Karpas-422 (cell line): ENCODE measurements at regions not wholly inside any gene's neighbourhood (a gene's known extent, or its start where the extent isn't known, plus 50 kb on each side); places are given as distances from the start of the nearest gene placed in this dataset.

Experiments
- DNase-seq: peaks from one replicate; pipeline ENCODE4 v3.0.0-alpha.2; 2015
- H2AFZ ChIP-seq: fragments of 200-600 bp; sonication (generic); 2 replicates; pipeline ENCODE4 v1.6.1; 2014; ENCODE audit warnings: antibody characterized with exemption, low read length, mixed read lengths
- H3K27ac ChIP-seq: fragments of 200-600 bp; sonication (generic); 2 replicates; pipeline ENCODE4 v1.5.1; 2014; ENCODE audit warnings: mild to moderate bottlenecking, low read length, moderate library complexity
- H3K27me3 ChIP-seq: fragments of 200-600 bp; sonication (generic); 2 replicates; pipeline ENCODE4 v1.6.1; 2014; ENCODE audit warnings: low read length, mixed read lengths
- H3K36me3 ChIP-seq: fragments of 200-600 bp; sonication (generic); 2 replicates; pipeline ENCODE4 v1.6.1; 2014; ENCODE audit warnings: low read length, mixed read lengths; ENCODE audit not compliant: insufficient read depth
- H3K4me1 ChIP-seq: fragments of 200-600 bp; sonication (generic); 2 replicates; pipeline ENCODE4 v1.6.1; 2014; ENCODE audit warnings: mild to moderate bottlenecking, low read length, mixed read lengths
- H3K4me2 ChIP-seq: fragments of 200-600 bp; sonication (generic); 2 replicates; pipeline ENCODE4 v1.6.1; 2014; ENCODE audit warnings: low read length, low read depth, mild to moderate bottlenecking; ENCODE audit not compliant: poor library complexity, severe bottlenecking
- H3K4me3 ChIP-seq: fragments of 200-600 bp; sonication (generic); 2 replicates; pipeline ENCODE4 v1.5.1; 2014; ENCODE audit warnings: mild to moderate bottlenecking, antibody characterized with exemption, low read length, mixed read lengths
- H3K79me2 ChIP-seq: fragments of 200-600 bp; sonication (generic); 2 replicates; pipeline ENCODE4 v1.6.1; 2014; ENCODE audit warnings: mild to moderate bottlenecking, low read length, mixed read lengths
- H3K9ac ChIP-seq: fragments of 200-600 bp; sonication (generic); 2 replicates; pipeline ENCODE4 v1.6.0; 2014; ENCODE audit warnings: low read length
- H3K9me2 ChIP-seq: fragments of 200-600 bp; sonication (generic), shearing (Covaris generic); replicated peaks from 2 replicates; pipeline ENCODE4 v1.6.0; 2014; ENCODE audit warnings: mild to moderate bottlenecking, low read length, moderate library complexity; ENCODE audit not compliant: insufficient read depth
- H3K9me3 ChIP-seq: fragments of 300-700, 200-600 bp; sonication (generic); 2 replicates; pipeline ENCODE4 v1.6.1; 2014; ENCODE audit warnings: low read length, mixed read lengths
- H4K20me1 ChIP-seq: fragments of 200-600 bp; sonication (generic); 2 replicates; pipeline ENCODE4 v1.6.1; 2014; ENCODE audit warnings: mild to moderate bottlenecking, antibody characterized with exemption, low read length, low read depth; ENCODE audit not compliant: insufficient read depth

DNA sequence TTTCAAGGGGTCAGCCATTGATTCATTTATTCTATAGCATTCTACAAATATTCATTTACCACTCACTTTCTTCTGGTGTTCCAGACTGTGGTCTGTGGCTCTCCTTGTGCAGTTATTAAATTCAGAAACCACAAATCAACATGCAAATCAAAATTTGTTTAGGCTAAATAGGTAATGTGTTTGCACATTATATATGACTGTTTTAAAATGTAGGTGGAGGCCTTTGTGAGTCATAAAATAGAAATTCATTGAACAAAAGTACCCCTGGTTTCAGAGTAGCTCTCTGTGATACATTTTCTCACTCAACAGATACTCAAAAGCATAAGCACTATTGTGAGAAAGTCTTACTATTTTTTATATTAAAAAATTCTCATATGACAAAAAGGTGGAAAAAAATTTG is 385.5 kb upstream of the TSHZ2 start:
- Histone ChIP-seq H3K9me2 (no peaks in the 10 kb centered on the region), H3K4me3 (no peak overlapping the region), H2AFZ (no peak overlapping the region), H3K36me3 (no peaks in the 10 kb centered on the region), H3K27ac (no peak overlapping the region), H3K9ac (no peak overlapping the region), H3K9me3 (peaks cover 22% of the 10 kb centered on the region), H3K27me3 (no peaks in the 10 kb centered on the region), H3K4me2 (no peak overlapping the region), H4K20me1 (no peaks in the 10 kb centered on the region), H3K79me2 (no peaks in the 10 kb centered on the region), H3K4me1 (no peaks in the 10 kb centered on the region)
- no peak for DNase-seq

GRCh38 chr20:52585333-52585732 is 386.8 kb upstream of the TSHZ2 start:
- no peaks in the 10 kb centered on the region for H3K4me1 ChIP-seq
- H3K9ac ChIP-seq, result no peak overlapping the region
- DNase-seq, result no peak
- H3K4me3 ChIP-seq, result no peak overlapping the region
- H3K27me3 ChIP-seq, result no peaks in the 10 kb centered on the region
- H2AFZ ChIP-seq, result no peak overlapping the region
- H3K9me3 ChIP-seq, result peaks cover 29% of the 10 kb centered on the region
- no peaks in the 10 kb centered on the region for H3K9me2 ChIP-seq
- H3K36me3 ChIP-seq, result no peaks in the 10 kb centered on the region
- no peaks in the 10 kb centered on the region for H3K79me2 ChIP-seq
- no peak overlapping the region for H3K27ac ChIP-seq
- H4K20me1 ChIP-seq, result no peaks in the 10 kb centered on the region
- H3K4me2 ChIP-seq, result no peak overlapping the region

DNA sequence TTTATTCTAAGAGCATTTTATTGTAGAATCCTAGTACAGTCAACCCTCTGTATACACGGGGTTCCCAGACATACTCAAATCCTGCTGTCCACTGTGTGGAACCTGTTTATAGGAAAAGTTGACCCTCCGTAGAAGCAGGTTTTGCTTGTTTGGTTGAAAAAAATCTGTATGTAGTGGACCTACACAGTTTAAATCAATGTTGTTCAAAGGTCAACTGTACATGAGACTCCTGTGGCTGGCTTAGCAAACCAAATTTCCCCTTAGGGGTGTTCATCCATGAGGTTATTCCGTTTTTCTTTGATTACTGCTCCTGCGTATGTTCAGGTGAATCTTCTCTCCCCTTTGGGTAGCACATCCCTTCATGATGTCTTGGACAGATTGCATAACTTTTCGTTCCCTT is 387.0 kb upstream of the ZFP64 start:
- no peaks in the 10 kb centered on the region for H3K4me1 ChIP-seq
- no peak overlapping the region for H3K4me2 ChIP-seq
- no peak overlapping the region for H3K4me3 ChIP-seq
- no peaks in the 10 kb centered on the region for H3K36me3 ChIP-seq
- no peaks in the 10 kb centered on the region for H3K27me3 ChIP-seq
- no peak overlapping the region for H3K27ac ChIP-seq
- H3K9me3 ChIP-seq, result peaks cover 16% of the 10 kb centered on the region
- H3K9me2 ChIP-seq, result no peaks in the 10 kb centered on the region
- H3K9ac ChIP-seq, result no peak overlapping the region
- no peak for DNase-seq
- no peaks in the 10 kb centered on the region for H3K79me2 ChIP-seq
- no peak overlapping the region for H2AFZ ChIP-seq
- no peaks in the 10 kb centered on the region for H4K20me1 ChIP-seq

DNA sequence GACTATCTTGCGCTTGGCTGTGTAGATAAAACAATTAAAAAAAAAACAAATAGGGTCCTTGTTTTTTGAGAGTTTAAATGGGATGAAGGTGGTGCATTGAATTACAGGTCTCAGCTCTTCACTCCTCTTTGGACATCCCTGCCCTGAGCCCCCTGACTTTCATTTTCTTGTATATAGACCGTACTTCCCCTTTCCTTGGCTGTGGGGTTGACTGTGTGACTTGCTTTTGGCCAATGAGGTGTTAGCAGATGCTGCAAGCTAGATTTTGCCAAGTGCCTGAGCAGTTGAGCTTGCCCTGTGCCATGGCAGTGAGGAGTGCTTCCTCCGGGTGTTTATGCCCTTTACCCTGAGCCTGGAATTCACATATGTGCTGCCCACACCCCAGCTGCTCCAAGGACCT is 386.1 kb upstream of the ZFP64 start:
- no peaks in the 10 kb centered on the region for H3K79me2 ChIP-seq
- no peaks in the 10 kb centered on the region for H3K27me3 ChIP-seq
- no peak overlapping the region for H3K4me3 ChIP-seq
- DNase-seq, result no peak
- no peak overlapping the region for H3K27ac ChIP-seq
- H3K9me3 ChIP-seq, result peaks cover 15% of the 10 kb centered on the region
- no peaks in the 10 kb centered on the region for H4K20me1 ChIP-seq
- no peaks in the 10 kb centered on the region for H3K9me2 ChIP-seq
- no peak overlapping the region for H3K4me2 ChIP-seq
- no peak overlapping the region for H2AFZ ChIP-seq
- no peak overlapping the region for H3K9ac ChIP-seq
- no peaks in the 10 kb centered on the region for H3K36me3 ChIP-seq
- H3K4me1 ChIP-seq, result no peaks in the 10 kb centered on the region

DNA sequence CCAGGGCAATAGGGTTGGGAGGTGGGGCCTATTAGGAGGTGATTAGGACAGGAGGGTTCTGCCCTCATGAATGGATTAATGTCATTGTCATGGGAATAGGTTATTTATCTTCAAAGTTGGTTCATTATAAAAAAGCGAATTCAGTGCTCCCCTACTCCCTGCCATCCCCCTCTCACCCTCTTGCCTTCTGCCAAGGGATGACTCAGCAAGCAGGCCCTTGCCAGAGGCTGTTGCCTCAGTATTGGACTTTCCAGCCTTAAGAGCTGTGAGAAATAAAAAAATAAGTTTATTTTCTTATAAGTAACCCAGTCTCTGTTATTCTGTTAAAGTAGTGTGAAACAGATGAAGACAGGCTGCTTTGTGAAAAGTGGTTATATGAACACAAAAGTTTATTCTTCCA is 381.1 kb upstream of the ZFP64 start:
- H3K27ac ChIP-seq, result no peak overlapping the region
- no peaks in the 10 kb centered on the region for H4K20me1 ChIP-seq
- H3K4me1 ChIP-seq, result no peaks in the 10 kb centered on the region
- no peak overlapping the region for H3K4me3 ChIP-seq
- H3K36me3 ChIP-seq, result no peaks in the 10 kb centered on the region
- H3K9ac ChIP-seq, result no peak overlapping the region
- H3K27me3 ChIP-seq, result no peaks in the 10 kb centered on the region
- no peaks in the 10 kb centered on the region for H3K9me2 ChIP-seq
- no peaks in the 10 kb centered on the region for H3K79me2 ChIP-seq
- H2AFZ ChIP-seq, result no peak overlapping the region
- DNase-seq, result no peak
- H3K4me2 ChIP-seq, result no peak overlapping the region
- no peaks in the 10 kb centered on the region; the same call in none of the 2 replicates for H3K9me3 ChIP-seq

- no peaks in the 10 kb centered on the region for H3K27me3 ChIP-seq
Observed at GRCh38 chr20:52569201-52569600, 377.6 kb upstream of the ZFP64 start.

DNA sequence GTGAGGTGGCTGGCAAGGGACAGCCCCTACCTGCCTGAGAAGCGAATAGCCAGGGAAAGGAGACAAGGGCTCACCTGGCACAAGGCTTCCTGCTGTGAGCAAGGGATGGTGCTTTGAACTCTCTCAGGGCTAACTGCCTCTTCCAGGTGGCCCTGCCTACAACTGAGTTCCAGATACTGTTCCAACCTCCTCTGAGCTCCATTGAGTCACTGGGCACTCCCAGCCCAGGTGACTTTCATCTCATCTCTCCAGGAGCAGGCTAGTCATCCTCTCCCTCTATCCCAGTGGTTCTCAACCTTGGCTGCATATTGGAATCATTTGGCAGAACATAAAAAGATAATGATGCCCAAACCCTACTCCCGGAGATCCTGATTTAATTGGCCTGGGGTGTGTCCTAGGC is 374.0 kb upstream of the ZFP64 start:
- DNase-seq, result no peak
- Histone ChIP-seq H3K79me2 (no peaks in the 10 kb centered on the region), H3K4me3 (no peak overlapping the region), H3K9ac (no peak overlapping the region), H3K36me3 (no peaks in the 10 kb centered on the region), H3K9me2 (no peaks in the 10 kb centered on the region), H3K4me2 (no peak overlapping the region), H2AFZ (no peak overlapping the region), H3K27ac (no peak overlapping the region), H3K9me3 (peaks cover 30% of the 10 kb centered on the region), H4K20me1 (no peaks in the 10 kb centered on the region), H3K27me3 (no peaks in the 10 kb centered on the region), H3K4me1 (no peaks in the 10 kb centered on the region)

More at GRCh38 chr20:52569201-52569600, 377.6 kb upstream of the ZFP64 start:
- H3K27ac ChIP-seq, result no peak overlapping the region
- no peaks in the 10 kb centered on the region for H3K36me3 ChIP-seq
- H3K4me2 ChIP-seq, result no peak overlapping the region
- no peaks in the 10 kb centered on the region for H3K4me1 ChIP-seq
- no peak overlapping the region for H3K4me3 ChIP-seq
- H4K20me1 ChIP-seq, result no peaks in the 10 kb centered on the region
- no peak overlapping the region for H2AFZ ChIP-seq
- H3K9me3 ChIP-seq, result peaks cover 15% of the 10 kb centered on the region
- DNase-seq, result no peak
- no peaks in the 10 kb centered on the region for H3K79me2 ChIP-seq
- no peak overlapping the region for H3K9ac ChIP-seq
- no peaks in the 10 kb centered on the region for H3K9me2 ChIP-seq

DNA sequence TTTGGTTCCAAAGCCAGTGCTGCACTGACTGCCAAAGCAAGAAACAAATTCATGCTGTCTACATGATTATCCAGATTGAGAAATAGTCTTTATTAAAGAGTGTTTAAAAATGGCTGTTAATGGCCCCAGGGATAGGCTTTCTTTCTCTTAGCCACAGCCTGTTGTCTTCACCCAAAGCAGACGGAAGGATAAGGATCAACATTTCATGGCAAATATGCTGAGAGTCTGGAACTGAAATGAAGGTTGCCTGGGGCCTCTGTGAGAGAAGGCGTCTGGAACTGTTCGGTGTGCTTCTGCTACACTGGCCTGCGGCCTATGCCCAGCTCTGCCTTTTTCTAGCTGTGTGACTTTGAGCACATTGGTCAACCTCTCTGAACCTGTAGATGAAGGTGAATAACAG is 373.0 kb upstream of the ZFP64 start:
- no peak overlapping the region for H2AFZ ChIP-seq

More for the DNA sequence above, 373.0 kb upstream of the ZFP64 start:
- H3K9ac ChIP-seq, result no peak overlapping the region
- no peak overlapping the region for H3K27ac ChIP-seq
- H3K27me3 ChIP-seq, result no peaks in the 10 kb centered on the region
- H3K9me2 ChIP-seq, result no peaks in the 10 kb centered on the region
- H3K4me3 ChIP-seq, result no peak overlapping the region
- H3K9me3 ChIP-seq, result peaks cover 34% of the 10 kb centered on the region
- no peaks in the 10 kb centered on the region for H3K4me1 ChIP-seq
- no peak for DNase-seq
- no peaks in the 10 kb centered on the region for H3K79me2 ChIP-seq
- H3K36me3 ChIP-seq, result no peaks in the 10 kb centered on the region
- no peaks in the 10 kb centered on the region for H4K20me1 ChIP-seq
- no peak overlapping the region for H3K4me2 ChIP-seq
